HEK293T (cell line): ENCODE measurements at regions not wholly inside any gene's neighbourhood (a gene's known extent, or its start where the extent isn't known, plus 50 kb on each side); places are given as distances from the start of the nearest gene placed in this dataset.

Source experiments
- ARNT ChIP-seq: fragments of 450-650 bp; IDR thresholded peaks from 2 replicates; pipeline ENCODE4 v1.6.1; 2017; ENCODE audit warnings: mild to moderate bottlenecking
- BHLHE40 ChIP-seq: fragments of 450-650 bp; IDR thresholded peaks from 2 replicates; pipeline ENCODE4 v1.6.1; 2016; ENCODE audit warnings: mild to moderate bottlenecking, moderate library complexity, borderline replicate concordance
- CTBP1 ChIP-seq: fragments of 450-650 bp; IDR thresholded peaks from 2 replicates; pipeline ENCODE4 v1.6.1; 2016; ENCODE audit warnings: borderline replicate concordance
- ELF4 ChIP-seq: fragments of 450-650 bp; IDR thresholded peaks from 2 replicates; pipeline ENCODE4 v1.6.1; 2017; ENCODE audit warnings: antibody characterized with exemption
- FOXA1 ChIP-seq: fragments of 450-650 bp; IDR thresholded peaks from 2 replicates; pipeline ENCODE4 v1.6.1; 2016; ENCODE audit warnings: mild to moderate bottlenecking
- FOXM1 ChIP-seq: fragments of 450-650 bp; IDR thresholded peaks from 2 replicates; pipeline ENCODE4 v1.6.1; 2017; ENCODE audit warnings: mild to moderate bottlenecking, borderline replicate concordance
- L3MBTL2 ChIP-seq: fragments of 450-650 bp; conservative IDR thresholded peaks from 2 replicates; pipeline ENCODE4 v1.6.1; 2016; ENCODE audit warnings: mild to moderate bottlenecking
- LEF1 ChIP-seq: fragments of 450-650 bp; IDR thresholded peaks from 2 replicates; pipeline ENCODE4 v1.6.1; 2017; ENCODE audit warnings: mild to moderate bottlenecking, borderline replicate concordance
- NFRKB ChIP-seq: fragments of 450-650 bp; IDR thresholded peaks from 2 replicates; pipeline ENCODE4 v1.6.1; 2016; ENCODE audit warnings: mild to moderate bottlenecking, moderate library complexity
- SP1 ChIP-seq: fragments of 450-650 bp; IDR thresholded peaks from 2 replicates; pipeline ENCODE4 v1.6.1; 2017
- SUZ12 ChIP-seq: fragments of 450-650 bp; IDR thresholded peaks from 2 replicates; pipeline ENCODE4 v1.6.1; 2016; ENCODE audit warnings: mild to moderate bottlenecking
- TARDBP ChIP-seq: fragments of 450-650 bp; IDR thresholded peaks from 2 replicates; pipeline ENCODE4 v1.6.1; 2016
- ZNF384 ChIP-seq: fragments of 450-650 bp; IDR thresholded peaks from 2 replicates; pipeline ENCODE4 v1.6.1; 2016
- TF ChIP-seq, protein P1 (sequence below): fragments of 450-650 bp; IDR thresholded peaks from 2 replicates; pipeline ENCODE4 v1.6.1; 2016

DNA sequence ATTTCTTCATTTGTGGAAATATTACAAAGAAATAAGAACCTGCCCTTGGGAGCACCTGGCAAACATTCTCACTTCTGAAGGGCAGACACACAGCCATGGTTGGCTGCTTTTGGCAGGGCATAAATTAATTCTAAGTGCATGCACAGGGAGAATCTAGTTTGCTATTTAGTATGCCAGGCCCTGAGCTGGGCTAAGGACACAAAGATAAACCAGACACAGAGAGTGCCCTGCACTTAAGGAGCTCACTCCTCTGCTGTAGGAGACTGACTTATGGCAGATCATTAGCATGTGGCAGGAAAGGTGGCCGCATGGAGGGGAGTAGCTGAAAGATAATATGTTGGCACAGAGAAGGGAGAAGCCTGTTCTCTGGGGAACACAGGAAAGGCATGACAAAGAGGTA, 367.0 kb downstream of the LPIN1 start:
- TF ChIP-seq FOXM1 = no peak
- no peak for TF ChIP-seq ARNT
- TF ChIP-seq ELF4 = no peak
- no peak for TF ChIP-seq L3MBTL2
- TF ChIP-seq SP1 = no peak
- TF ChIP-seq LEF1 = no peak
- TF ChIP-seq NFRKB = no peak
- TF ChIP-seq FOXA1 = no peak
- no peak for TF ChIP-seq BHLHE40
- no peak for TF ChIP-seq SUZ12
- no peak for TF ChIP-seq TARDBP
- TF ChIP-seq ZNF384 = no peak
- TF ChIP-seq, protein P1, sequence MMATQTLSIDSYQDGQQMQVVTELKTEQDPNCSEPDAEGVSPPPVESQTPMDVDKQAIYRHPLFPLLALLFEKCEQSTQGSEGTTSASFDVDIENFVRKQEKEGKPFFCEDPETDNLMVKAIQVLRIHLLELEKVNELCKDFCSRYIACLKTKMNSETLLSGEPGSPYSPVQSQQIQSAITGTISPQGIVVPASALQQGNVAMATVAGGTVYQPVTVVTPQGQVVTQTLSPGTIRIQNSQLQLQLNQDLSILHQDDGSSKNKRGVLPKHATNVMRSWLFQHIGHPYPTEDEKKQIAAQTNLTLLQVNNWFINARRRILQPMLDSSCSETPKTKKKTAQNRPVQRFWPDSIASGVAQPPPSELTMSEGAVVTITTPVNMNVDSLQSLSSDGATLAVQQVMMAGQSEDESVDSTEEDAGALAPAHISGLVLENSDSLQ = no peak
- no peak for TF ChIP-seq CTBP1
